SK-N-MC (cell line): ENCODE measurements at regions not wholly inside any gene's neighbourhood (a gene's known extent, or its start where the extent isn't known, plus 50 kb on each side); places are given as distances from the start of the nearest gene placed in this dataset.
A peak's percentile ranks its signal among the peaks of the same experiment; 100 is the strongest.

Experiments
- DNase-seq: peaks from one replicate; pipeline ENCODE4 v3.0.0-alpha.2; 2011; ENCODE audit warnings: low read depth, low spot score
- H3K27ac ChIP-seq: fragments of 200-600 bp; sonication (generic); 2 replicates; pipeline ENCODE4 v1.5.1; 2016; ENCODE audit warnings: mixed run types
- H3K36me3 ChIP-seq: fragments of 200-600 bp; sonication (generic); 2 replicates; pipeline ENCODE4 v1.6.1; 2017; ENCODE audit warnings: antibody characterized with exemption, low read length, mixed read lengths; ENCODE audit not compliant: insufficient read depth
- H3K4me3 ChIP-seq: fragments of 200-600 bp; sonication (generic); 2 replicates; pipeline ENCODE4 v1.5.1; 2016
- H3K9ac ChIP-seq: fragments of 200-600 bp; sonication (generic); 2 replicates; pipeline ENCODE4 v1.8.0; 2017; ENCODE audit warnings: mixed run types, mixed read lengths; ENCODE audit not compliant: insufficient read length
- H3K9me3 ChIP-seq: fragments of 200-600 bp; sonication (generic); 2 replicates; pipeline ENCODE4 v1.6.1; 2017; ENCODE audit warnings: low read depth, mild to moderate bottlenecking, antibody characterized with exemption, low read length, moderate library complexity, mixed read lengths
- EZH2 ChIP-seq: fragments of 200-600 bp; sonication (generic); IDR thresholded peaks from one replicate; pipeline ENCODE4 v1.6.1; 2017; ENCODE audit warnings: antibody characterized with exemption
- FOXP2 ChIP-seq: optimal IDR thresholded peaks from 2 replicates; pipeline ENCODE3; 2011; ENCODE audit warnings: mild to moderate bottlenecking, moderate library complexity; ENCODE audit not compliant: insufficient read depth; ENCODE audit errors: extremely low read length, control extremely low read depth
- POLR2AphosphoS5 ChIP-seq: IDR thresholded peaks from 2 replicates; pipeline ENCODE4 v1.6.1; 2012; ENCODE audit warnings: mild to moderate bottlenecking, low read depth, low read length, borderline replicate concordance

DNA sequence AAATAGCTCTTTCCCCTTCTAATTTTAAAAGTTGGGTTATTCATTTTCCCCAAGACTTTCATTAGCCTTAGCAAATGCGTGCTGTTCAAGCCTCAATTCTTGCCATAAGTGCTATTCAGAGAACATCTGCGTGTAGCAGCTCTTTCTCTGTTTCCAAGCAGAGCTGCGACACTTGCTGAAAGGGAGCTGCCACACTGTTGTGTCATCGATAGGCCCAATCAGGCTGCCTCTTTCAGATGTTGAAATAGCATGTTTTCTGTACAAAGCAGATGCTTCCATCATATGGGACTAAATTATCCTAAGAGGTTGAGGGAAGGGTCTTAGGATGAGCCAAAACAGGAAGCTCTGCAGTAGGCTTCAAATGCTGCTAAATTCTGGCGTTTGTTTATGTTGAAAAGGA is 220.9 kb upstream of the CDC14C start:
- no peaks in the 10 kb centered on the region for H3K9me3 ChIP-seq
- TF ChIP-seq FOXP2 (no peak), EZH2 (no peak), POLR2AphosphoS5 (no peak)

DNA sequence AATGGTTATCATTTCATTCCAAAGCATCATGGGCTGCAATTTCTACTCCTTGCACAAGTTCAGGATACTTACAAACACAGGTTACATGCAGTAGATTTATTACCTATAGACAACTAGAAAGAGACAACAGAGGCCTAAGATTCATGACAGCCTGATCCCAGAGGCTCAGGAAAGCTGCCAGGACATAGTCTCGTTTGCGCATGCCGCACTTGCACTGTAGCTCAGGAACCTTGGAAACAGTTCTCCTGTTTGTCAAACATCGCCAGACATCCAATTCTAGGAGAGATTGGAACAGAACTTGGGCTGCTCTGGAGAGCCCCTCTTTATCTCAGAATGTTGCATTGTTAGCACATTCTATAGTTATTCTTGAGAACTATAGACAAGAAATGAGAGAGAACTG is 216.2 kb upstream of the CDC14C start:
- no peak overlapping the region for H3K9ac ChIP-seq
- no peak overlapping the region for H3K27ac ChIP-seq

More for the DNA sequence above, 220.9 kb upstream of the CDC14C start:
- Histone ChIP-seq H3K36me3 (no peaks in the 10 kb centered on the region), H3K27ac (no peak overlapping the region), H3K4me3 (no peak overlapping the region), H3K9ac (no peak overlapping the region)
- DNase-seq = no peak

DNA sequence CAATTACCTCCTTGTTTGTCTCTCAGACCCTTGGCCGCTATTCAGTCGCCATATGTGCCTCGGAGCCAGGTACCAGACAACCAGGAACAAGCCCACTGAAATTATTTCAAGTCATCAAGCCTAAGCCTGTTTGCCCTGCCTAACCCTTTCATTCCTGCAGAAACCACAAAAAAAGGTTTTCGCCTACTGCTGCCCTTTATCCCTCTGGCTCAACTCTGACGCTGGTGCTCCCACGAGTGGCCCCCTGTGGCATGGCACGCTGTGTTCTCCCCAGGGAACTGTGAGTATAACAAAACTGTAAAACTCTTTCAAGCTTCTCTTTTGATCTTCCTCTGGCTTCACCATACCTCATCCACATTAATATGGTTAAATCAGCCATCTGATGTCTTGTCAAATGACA is 215.7 kb upstream of the CDC14C start:
- TF ChIP-seq EZH2 (no peak), POLR2AphosphoS5 (no peak), FOXP2 (no peak)
- DNase-seq = no peak
- H3K4me3 ChIP-seq = no peak overlapping the region
- no peak overlapping the region for H3K27ac ChIP-seq
- H3K36me3 ChIP-seq = no peaks in the 10 kb centered on the region
- H3K9ac ChIP-seq = no peak overlapping the region
- no peaks in the 10 kb centered on the region for H3K9me3 ChIP-seq

More for the DNA sequence above, 216.2 kb upstream of the CDC14C start:
- no peak for DNase-seq
- Histone ChIP-seq H3K36me3 (no peaks in the 10 kb centered on the region), H3K9me3 (no peaks in the 10 kb centered on the region), H3K4me3 (no peak overlapping the region)
- TF ChIP-seq FOXP2 (no peak), POLR2AphosphoS5 (no peak), EZH2 (no peak)

GRCh38 chr7:48710995-48711394 is 213.4 kb upstream of the CDC14C start:
- no peaks in the 10 kb centered on the region for H3K9me3 ChIP-seq
- no peak overlapping the region for H3K9ac ChIP-seq
- TF ChIP-seq FOXP2 = no peak
- no peak overlapping the region for H3K4me3 ChIP-seq
- no peaks in the 10 kb centered on the region for H3K36me3 ChIP-seq
- H3K27ac ChIP-seq = no peak overlapping the region
- DNase-seq = no peak

DNA sequence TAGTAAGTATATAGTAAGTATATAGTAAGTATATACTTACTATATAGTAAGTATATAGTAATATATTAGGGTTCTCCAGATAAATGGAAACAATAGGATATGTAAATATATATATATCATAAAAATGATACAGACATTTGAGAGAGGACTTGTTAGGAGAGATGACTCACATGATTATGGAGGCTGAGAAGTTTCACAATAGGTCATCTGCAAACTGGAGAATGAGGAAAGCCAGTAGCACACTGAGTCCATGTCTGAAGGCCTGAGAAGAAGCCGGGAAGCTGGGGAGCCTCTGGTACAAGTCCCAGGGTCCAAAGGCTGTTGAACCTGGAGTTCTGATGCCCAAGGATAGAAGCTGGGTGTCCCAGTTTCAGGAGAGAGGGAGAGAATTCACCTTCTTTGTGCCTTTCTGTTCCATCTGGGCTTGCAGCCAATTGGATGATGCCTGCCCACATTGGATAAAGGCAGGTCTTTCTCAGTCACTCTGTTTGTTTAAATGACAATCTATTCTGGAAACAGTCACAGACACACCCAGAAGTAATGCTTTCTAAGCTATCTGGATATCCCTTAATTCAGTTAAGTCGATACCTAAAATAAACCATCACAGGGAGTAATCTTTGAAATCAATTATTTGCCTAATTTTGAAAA is 205.5 kb upstream of the CDC14C start:
- Histone ChIP-seq H3K9ac (no peak overlapping the region), H3K9me3 (no peaks in the 10 kb centered on the region), H3K4me3 (no peak overlapping the region), H3K36me3 (no peaks in the 10 kb centered on the region), H3K27ac (no peak overlapping the region)
- DNase-seq = no peak
- no peak for TF ChIP-seq EZH2
- TF ChIP-seq POLR2AphosphoS5 = no peak
- no peak for TF ChIP-seq FOXP2

GRCh38 chr7:48728799-48729198 is 195.5 kb upstream of the CDC14C start:
- TF ChIP-seq EZH2 (no peak), POLR2AphosphoS5 (no peak), FOXP2 (no peak)
- Histone ChIP-seq H3K9ac (no peak overlapping the region), H3K9me3 (no peaks in the 10 kb centered on the region), H3K4me3 (no peak overlapping the region), H3K27ac (no peak overlapping the region), H3K36me3 (no peaks in the 10 kb centered on the region)
- DNase-seq = no peak

DNA sequence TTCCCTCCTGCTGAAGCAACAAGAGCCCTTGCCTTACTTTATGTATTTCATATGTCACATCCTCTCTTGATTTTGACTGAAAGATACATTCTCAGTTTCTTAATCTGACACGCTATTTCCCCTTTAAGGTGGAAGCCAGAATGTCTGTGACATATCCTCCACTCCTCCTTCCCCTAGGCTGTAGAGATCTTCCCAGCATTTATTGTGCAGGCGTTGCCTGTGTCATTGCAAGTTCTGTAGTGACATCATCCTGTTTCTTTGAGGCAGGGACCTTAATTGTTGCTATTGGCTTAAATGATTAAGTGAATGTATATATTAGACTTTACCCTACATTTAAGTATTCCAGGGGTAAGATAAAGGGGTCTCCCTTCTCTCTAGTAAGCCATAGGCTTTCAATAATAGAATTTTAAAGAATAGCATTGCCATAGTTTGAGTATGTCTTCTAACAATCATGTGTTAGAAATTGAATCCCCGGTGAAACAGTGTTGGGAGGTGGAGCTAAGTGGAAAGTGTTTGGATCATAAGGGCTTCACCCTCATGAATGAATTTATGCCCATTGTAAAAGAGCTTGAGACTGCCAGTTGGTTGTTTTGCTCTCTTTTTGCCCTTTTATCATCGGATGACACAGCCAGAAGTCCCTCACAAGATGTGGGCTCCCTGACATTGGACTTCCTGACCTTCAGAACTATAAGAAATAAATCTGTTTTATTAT is 189.5 kb upstream of the CDC14C start:
- no peak for TF ChIP-seq FOXP2
- no peak overlapping the region for H3K27ac ChIP-seq
- no peak overlapping the region for H3K4me3 ChIP-seq
- no peaks in the 10 kb centered on the region for H3K36me3 ChIP-seq
- DNase-seq = no peak
- H3K9me3 ChIP-seq = no peaks in the 10 kb centered on the region
- H3K9ac ChIP-seq = no peak overlapping the region

GRCh38 chr7:48741545-48741944 is 182.8 kb upstream of the CDC14C start:
- TF ChIP-seq FOXP2 (no peak), EZH2 (no peak), POLR2AphosphoS5 (no peak)
- Histone ChIP-seq H3K9me3 (no peaks in the 10 kb centered on the region), H3K9ac (no peak overlapping the region), H3K4me3 (no peak overlapping the region), H3K27ac (no peak overlapping the region), H3K36me3 (no peaks in the 10 kb centered on the region)
- no peak for DNase-seq

GRCh38 chr7:48742079-48742798 is 182.1 kb upstream of the CDC14C start:
- H3K4me3 ChIP-seq = no peak overlapping the region

More at GRCh38 chr7:48742079-48742798, 182.1 kb upstream of the CDC14C start:
- H3K36me3 ChIP-seq = no peaks in the 10 kb centered on the region
- TF ChIP-seq EZH2 (no peak), POLR2AphosphoS5 (peak; percentile 26; the same call in 1 of the 2 replicates)
- no peaks in the 10 kb centered on the region for H3K9me3 ChIP-seq
- no peak overlapping the region for H3K27ac ChIP-seq
- peak; percentile 42 for DNase-seq
- H3K9ac ChIP-seq = no peak overlapping the region
